CD4-positive, alpha-beta T cell (primary cell): ENCODE measurements at regions not wholly inside any gene's neighbourhood (a gene's known extent, or its start where the extent isn't known, plus 50 kb on each side); places are given as distances from the start of the nearest gene placed in this dataset.

Experiments
- ATAC-seq: fragments of 200-7000 bp; cut with Tn5 transposase; one replicate; pipeline ENCODE4 v1.10.0; 2022; ENCODE audit warnings: mild to moderate bottlenecking; ENCODE audit not compliant: poor library complexity
- CTCF ChIA-PET: fragments of 350-600 bp; sonication (Branson Sonifier 250); formaldehyde crosslinking; loops from one replicate; lab custom pipeline; 2021; ENCODE audit warnings: antibody characterized with exemption, inconsistent platforms; lab: Charles Lee
- POLR2A ChIA-PET: fragments of 350-600 bp; sonication (Branson Sonifier 250); formaldehyde crosslinking; loops from one replicate; lab custom pipeline; 2021; ENCODE audit warnings: antibody characterized with exemption, inconsistent platforms; lab: Charles Lee
- DNase-seq, 14 experiments: peaks; one replicate each; pipeline ENCODE4 v3.0.0-alpha.2; 2013 to 2020; ENCODE audit warnings: mixed read lengths in 2 of 14
- H3K27ac ChIP-seq, 2 donors: one replicate each; pipeline versions ENCODE4 v1.5.1 to v1.7.0; 2013; ENCODE audit warnings: low read length in 2 of 2, low read depth in 1 of 2, mild to moderate bottlenecking in 1 of 2
- H3K27me3 ChIP-seq, 2 experiments: 1 replicate in 1 of 2; 2 replicates in 1 of 2; pipeline versions ENCODE4 v1.6.1 to v1.7.0; 2013; ENCODE audit warnings: low read length in 2 of 2, control low read depth in 1 of 2, mild to moderate bottlenecking in 1 of 2, moderate library complexity in 1 of 2; ENCODE audit not compliant: insufficient read depth in 2 of 2, control insufficient read depth in 1 of 2
- H3K36me3 ChIP-seq: one replicate; pipeline ENCODE4 v1.6.1; 2013; ENCODE audit warnings: low read length, control low read depth; ENCODE audit not compliant: insufficient read depth
- H3K4me1 ChIP-seq: one replicate; pipeline ENCODE4 v1.6.1; 2013; ENCODE audit warnings: low read length, control low read depth; ENCODE audit not compliant: insufficient read depth
- H3K4me3 ChIP-seq: one replicate; pipeline ENCODE4 v1.5.1; 2013; ENCODE audit warnings: mild to moderate bottlenecking, low read length, moderate library complexity
- H3K9me3 ChIP-seq, 2 experiments: 1 replicate in 1 of 2; 2 replicates in 1 of 2; pipeline versions ENCODE4 v1.6.1 to v1.7.0; 2013; ENCODE audit warnings: low read length in 2 of 2, mild to moderate bottlenecking in 2 of 2, control low read depth in 1 of 2, moderate library complexity in 1 of 2; ENCODE audit not compliant: control insufficient read depth in 1 of 2, insufficient read depth in 1 of 2
- H3K27ac Mint-ChIP-seq: one replicate; pipeline ENCODE4 v1.8.0; 2020; ENCODE audit warnings: mixed read lengths
- H3K27me3 Mint-ChIP-seq: one replicate; pipeline ENCODE4 v1.8.0; 2021; ENCODE audit warnings: mixed read lengths
- H3K36me3 Mint-ChIP-seq: one replicate; pipeline ENCODE4 v1.8.0; 2021; ENCODE audit warnings: low read depth, mixed read lengths
- H3K4me1 Mint-ChIP-seq: one replicate; pipeline ENCODE4 v1.8.0; 2021; ENCODE audit warnings: low read depth, mixed read lengths
- H3K4me3 Mint-ChIP-seq: one replicate; pipeline ENCODE4 v1.8.0; 2020; ENCODE audit warnings: mild to moderate bottlenecking, mixed read lengths
- H3K9me3 Mint-ChIP-seq: one replicate; pipeline ENCODE4 v1.8.0; 2020; ENCODE audit warnings: mixed read lengths
- intact Hi-C, 2 experiments: fragments of 100-400 bp; cut with DNase I in 1 of 2; cut with micrococcal nuclease in 1 of 2; formaldehyde crosslinking; loops; one replicate each; pipeline versions ENCODE4 v1.15.1 to v1.9.0; 2023 to 2025; cut with DNase I, micrococcal nuclease
- TF ChIP-seq, protein P1 (sequence below): fragments of 200-600 bp; IDR thresholded peaks from one replicate; pipeline ENCODE4 v1.8.0; 2022; ENCODE audit warnings: antibody characterized with exemption, mild to moderate bottlenecking

DNA sequence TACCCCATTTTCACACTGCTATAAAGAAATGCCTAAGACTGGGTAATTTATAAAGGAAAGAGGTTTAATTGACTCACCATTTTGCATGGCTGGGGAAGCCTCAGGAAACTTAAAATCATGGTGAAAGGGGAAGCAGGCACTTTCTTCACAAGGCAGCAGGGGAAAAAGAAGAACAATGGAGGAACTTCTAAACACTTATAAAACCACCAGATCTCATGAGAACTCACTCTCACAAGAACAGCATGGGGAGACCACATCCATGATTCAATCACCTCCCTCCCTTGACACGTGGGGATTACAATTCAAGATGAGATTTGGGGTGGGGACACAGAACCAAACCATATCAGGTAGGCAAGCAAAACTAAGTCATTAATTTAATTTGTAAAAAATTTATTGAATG lies 343.2 kb downstream of the FRK start:
- DNase-seq (no peak), ATAC-seq (no peak)
- POLR2A ChIA-PET: no interaction called here
- H3K4me1 ChIP-seq: no peaks in the 10 kb centered on the region
- no peak overlapping the region for H3K4me3 ChIP-seq
- TF ChIP-seq, protein P1, sequence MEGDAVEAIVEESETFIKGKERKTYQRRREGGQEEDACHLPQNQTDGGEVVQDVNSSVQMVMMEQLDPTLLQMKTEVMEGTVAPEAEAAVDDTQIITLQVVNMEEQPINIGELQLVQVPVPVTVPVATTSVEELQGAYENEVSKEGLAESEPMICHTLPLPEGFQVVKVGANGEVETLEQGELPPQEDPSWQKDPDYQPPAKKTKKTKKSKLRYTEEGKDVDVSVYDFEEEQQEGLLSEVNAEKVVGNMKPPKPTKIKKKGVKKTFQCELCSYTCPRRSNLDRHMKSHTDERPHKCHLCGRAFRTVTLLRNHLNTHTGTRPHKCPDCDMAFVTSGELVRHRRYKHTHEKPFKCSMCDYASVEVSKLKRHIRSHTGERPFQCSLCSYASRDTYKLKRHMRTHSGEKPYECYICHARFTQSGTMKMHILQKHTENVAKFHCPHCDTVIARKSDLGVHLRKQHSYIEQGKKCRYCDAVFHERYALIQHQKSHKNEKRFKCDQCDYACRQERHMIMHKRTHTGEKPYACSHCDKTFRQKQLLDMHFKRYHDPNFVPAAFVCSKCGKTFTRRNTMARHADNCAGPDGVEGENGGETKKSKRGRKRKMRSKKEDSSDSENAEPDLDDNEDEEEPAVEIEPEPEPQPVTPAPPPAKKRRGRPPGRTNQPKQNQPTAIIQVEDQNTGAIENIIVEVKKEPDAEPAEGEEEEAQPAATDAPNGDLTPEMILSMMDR: no peak
- no peaks in the 10 kb centered on the region for H3K27me3 ChIP-seq
- H3K27me3 Mint-ChIP-seq: no peaks in the 10 kb centered on the region
- H3K36me3 Mint-ChIP-seq: no peaks in the 10 kb centered on the region
- no peak overlapping the region for H3K27ac Mint-ChIP-seq
- H3K36me3 ChIP-seq: no peaks in the 10 kb centered on the region
- intact Hi-C loops: no loop called here
- H3K4me3 Mint-ChIP-seq: no peak overlapping the region
- no peaks in the 10 kb centered on the region for H3K4me1 Mint-ChIP-seq
- peaks cover 0 to 4% of the 10 kb centered on the region in 2 experiments for H3K9me3 ChIP-seq
- CTCF ChIA-PET: no interaction called here
- H3K27ac ChIP-seq: no peak overlapping the region
- H3K9me3 Mint-ChIP-seq: no peaks in the 10 kb centered on the region

DNA sequence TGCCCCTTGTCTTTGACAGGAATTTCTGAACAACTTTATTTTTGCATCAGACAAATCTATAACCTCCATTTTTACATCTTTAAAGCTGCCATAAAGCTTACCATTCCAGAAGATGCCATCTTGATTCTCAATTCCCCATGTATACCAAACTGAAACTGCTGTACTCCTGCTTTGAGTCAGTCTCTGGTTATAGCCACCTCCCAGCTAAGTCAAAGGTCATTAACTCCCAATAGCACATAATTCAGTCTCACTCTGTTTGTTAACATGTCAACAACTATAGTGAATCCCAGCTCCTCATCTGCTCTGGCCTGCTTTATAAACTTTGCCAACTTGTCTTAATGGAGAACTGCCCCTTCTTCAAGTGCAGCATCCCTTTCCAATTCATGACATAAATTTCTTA lies 343.6 kb downstream of the FRK start:
- H3K4me1 ChIP-seq: no peaks in the 10 kb centered on the region
- no peaks in the 10 kb centered on the region for H3K36me3 Mint-ChIP-seq
- H3K4me1 Mint-ChIP-seq: no peaks in the 10 kb centered on the region
- DNase-seq (no peak), ATAC-seq (no peak)
- no peak overlapping the region for H3K27ac ChIP-seq
- H3K4me3 Mint-ChIP-seq: no peak overlapping the region
- no peaks in the 10 kb centered on the region for H3K9me3 Mint-ChIP-seq
- POLR2A ChIA-PET: no interaction called here
- CTCF ChIA-PET: no interaction called here
- H3K27me3 ChIP-seq: no peaks in the 10 kb centered on the region
- no peaks in the 10 kb centered on the region for H3K36me3 ChIP-seq
- no peaks in the 10 kb centered on the region for H3K27me3 Mint-ChIP-seq
- no peak overlapping the region for H3K27ac Mint-ChIP-seq
- intact Hi-C loops: no loop called here
- H3K9me3 ChIP-seq: peaks cover 0 to 4% of the 10 kb centered on the region in 2 experiments
- TF ChIP-seq, protein P1: no peak
- H3K4me3 ChIP-seq: no peak overlapping the region

DNA sequence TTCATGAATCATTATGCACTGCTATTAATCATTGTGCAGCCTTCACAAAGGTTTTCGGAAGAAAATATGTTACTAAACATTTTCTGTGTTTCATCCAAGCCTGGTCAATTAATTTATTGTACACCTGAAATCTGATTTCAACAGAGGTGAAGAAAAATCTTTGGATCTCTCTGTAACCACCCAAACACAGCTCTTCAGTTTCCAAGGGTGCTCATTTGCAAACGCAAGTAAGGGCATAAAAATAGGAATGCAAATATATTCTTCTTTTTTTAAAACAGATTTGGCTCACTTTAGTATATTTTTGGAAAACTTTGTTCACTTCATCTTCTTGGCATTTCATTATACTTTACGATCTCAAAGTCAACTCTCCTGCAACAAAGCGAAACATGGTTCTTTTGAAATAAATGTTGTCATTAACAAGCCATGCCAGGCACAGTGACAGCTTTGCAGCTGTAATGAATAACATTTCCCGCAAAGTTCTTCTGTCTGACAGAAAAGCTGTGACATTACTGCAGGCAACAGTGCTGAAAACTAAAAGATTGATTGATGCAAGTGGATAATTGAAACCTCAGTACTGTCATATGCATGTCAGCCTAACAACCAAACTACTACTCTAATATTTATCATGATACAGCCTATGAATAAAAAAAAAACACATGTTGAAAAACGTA lies 348.3 kb downstream of the FRK start:
- no peak overlapping the region for H3K4me3 Mint-ChIP-seq
- Histone ChIP-seq H3K4me3 (no peak overlapping the region), H3K27ac (no peak overlapping the region), H3K4me1 (no peaks in the 10 kb centered on the region), H3K9me3 (peaks cover 0 to 4% of the 10 kb centered on the region in 2 experiments), H3K36me3 (no peaks in the 10 kb centered on the region), H3K27me3 (no peaks in the 10 kb centered on the region)
- TF ChIP-seq, protein P1: no peak
- H3K4me1 Mint-ChIP-seq: no peaks in the 10 kb centered on the region
- intact Hi-C loops: no loop called here
- POLR2A ChIA-PET: no interaction called here
- H3K9me3 Mint-ChIP-seq: no peaks in the 10 kb centered on the region
- H3K27ac Mint-ChIP-seq: no peak overlapping the region
- no peaks in the 10 kb centered on the region for H3K36me3 Mint-ChIP-seq
- no peak for DNase-seq
- ATAC-seq: no peak
- CTCF ChIA-PET: no interaction called here
- no peaks in the 10 kb centered on the region for H3K27me3 Mint-ChIP-seq
